GM23248 (cell line): ENCODE measurements at regions not wholly inside any gene's neighbourhood (a gene's known extent, or its start where the extent isn't known, plus 50 kb on each side); places are given as distances from the start of the nearest gene placed in this dataset.
A peak's percentile ranks its signal among the peaks of the same experiment; 100 is the strongest.

Source experiments
- DNase-seq: peaks from one replicate; pipeline ENCODE4 v3.0.0-alpha.2; 2015
- H2AFZ ChIP-seq: fragments of 200-600 bp; sonication (generic); 2 replicates; pipeline ENCODE4 v1.6.1; 2016; ENCODE audit warnings: antibody characterized with exemption
- H3F3A ChIP-seq: fragments of 200-600 bp; sonication (generic); 2 replicates; pipeline ENCODE4 v1.6.1; 2016; ENCODE audit warnings: mild to moderate bottlenecking, antibody characterized with exemption, mixed run types; ENCODE audit not compliant: insufficient read depth
- H3K27ac ChIP-seq: fragments of 200-600 bp; sonication (generic); 2 replicates; pipeline ENCODE4 v1.5.1; 2016; ENCODE audit warnings: mild to moderate bottlenecking
- H3K27me3 ChIP-seq: fragments of 200-600 bp; sonication (generic); replicated peaks from 2 replicates; pipeline ENCODE4 v1.6.1; 2016; ENCODE audit warnings: mild to moderate bottlenecking; ENCODE audit not compliant: insufficient read depth
- H3K36me3 ChIP-seq: fragments of 200-600 bp; sonication (generic); 2 replicates; pipeline ENCODE4 v1.6.1; 2016; ENCODE audit warnings: low read depth, mild to moderate bottlenecking
- H3K4me1 ChIP-seq: fragments of 200-600 bp; sonication (generic); 2 replicates; pipeline ENCODE4 v1.6.1; 2016; ENCODE audit warnings: mild to moderate bottlenecking; ENCODE audit not compliant: insufficient read depth
- H3K4me2 ChIP-seq: fragments of 200-600 bp; sonication (generic); one replicate; pipeline ENCODE4 v1.6.1; 2016; ENCODE audit warnings: mild to moderate bottlenecking; ENCODE audit not compliant: unreplicated experiment
- H3K4me3 ChIP-seq: fragments of 200-600 bp; sonication (generic); 2 replicates; pipeline ENCODE4 v1.5.1; 2016; ENCODE audit warnings: mild to moderate bottlenecking
- H3K79me2 ChIP-seq: fragments of 200-600 bp; sonication (generic); 2 replicates; pipeline ENCODE4 v1.6.1; 2016; ENCODE audit warnings: mild to moderate bottlenecking; ENCODE audit not compliant: insufficient read depth
- H3K9ac ChIP-seq: fragments of 200-600 bp; sonication (generic); 2 replicates; pipeline ENCODE4 v1.6.1; 2016; ENCODE audit warnings: mild to moderate bottlenecking
- H3K9me2 ChIP-seq: fragments of 200-600 bp; sonication (generic); 2 replicates; pipeline ENCODE4 v1.6.1; 2016; ENCODE audit warnings: mixed run types, mild to moderate bottlenecking, moderate library complexity; ENCODE audit not compliant: insufficient read depth
- H3K9me3 ChIP-seq: fragments of 200-600 bp; sonication (generic); one replicate; pipeline ENCODE4 v1.6.1; 2017; ENCODE audit warnings: low read depth
- H4K20me1 ChIP-seq: fragments of 200-600 bp; sonication (generic); 2 replicates; pipeline ENCODE4 v1.6.0; 2016; ENCODE audit not compliant: insufficient read depth
- EZH2 ChIP-seq: fragments of 200-600 bp; sonication (generic); IDR thresholded peaks from 2 replicates; pipeline ENCODE4 v1.6.1; 2018; ENCODE audit warnings: antibody characterized with exemption, mild to moderate bottlenecking; ENCODE audit not compliant: insufficient read depth, poor library complexity, severe bottlenecking
- EZH2phosphoT487 ChIP-seq: fragments of 200-600 bp; sonication (generic); IDR thresholded peaks from 2 replicates; pipeline ENCODE4 v1.6.1; 2018; ENCODE audit warnings: antibody characterized with exemption, moderate library complexity, mild to moderate bottlenecking, low read depth; ENCODE audit not compliant: insufficient read depth
- WGBS, 2 experiments: methylation state at CpG; one replicate each; pipeline ENCODE4 v1.1.6; 2015 to 2017; ENCODE audit warnings: low lambda C conversion rate in 2 of 2, low coverage in 1 of 2; ENCODE audit errors: missing lambda C conversion rate in 2 of 2; 5-methylcytosine and 5-hydroxymethylcytosine counted together
- in situ Hi-C: fragments of 300-500 bp; cut with MboI; formaldehyde crosslinking; loops from 2 replicates; pipeline ENCODE4 v1.15.0; 2020

DNA sequence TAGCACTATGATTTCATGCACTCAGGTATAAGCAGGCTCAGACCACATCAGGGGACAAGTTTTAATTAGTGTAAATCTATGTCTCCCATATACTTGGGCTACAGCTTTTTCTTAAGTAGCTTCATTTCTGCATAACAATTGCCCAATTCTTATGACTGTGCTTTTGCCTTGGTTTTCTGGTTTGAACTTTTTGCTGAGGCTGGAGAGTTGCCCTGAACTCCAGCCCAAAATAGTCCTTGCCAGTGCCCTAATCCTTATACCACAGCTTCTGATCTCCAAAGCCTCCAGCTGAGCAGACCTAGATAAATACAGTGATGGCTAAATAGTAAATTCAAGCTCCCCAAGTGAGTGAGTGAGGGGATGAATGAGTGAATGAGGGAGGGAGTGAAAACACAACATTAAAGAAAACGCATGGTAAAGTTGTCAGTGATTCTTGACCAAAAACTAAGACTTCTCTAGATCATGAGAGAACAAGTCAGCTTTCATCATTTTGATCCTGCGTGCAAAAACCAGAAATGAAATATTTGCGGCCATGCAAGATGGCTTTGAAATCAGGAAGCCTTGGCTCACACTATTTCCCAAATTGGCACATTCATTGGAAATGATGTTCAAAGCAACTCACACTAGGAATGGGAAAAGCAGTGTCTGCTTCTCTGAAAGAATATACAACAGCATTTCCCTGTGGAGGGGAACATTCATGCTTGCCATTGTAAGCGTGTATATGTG is 437.1 kb upstream of the CTSO start:
- WGBS, 2 experiments, result 24 to 28% methylated on average over 4 of the region's 4 CpGs
- Histone ChIP-seq H3K36me3 (no peaks in the 10 kb centered on the region), H3K27me3 (no peaks in the 10 kb centered on the region), H3K4me2 (peak overlapping the region; percentile 66), H3K9ac (0 out of 2 replicates have a peak overlapping the region, but pooled peaks have one; percentile 17), H3F3A (peaks cover 22% of the 10 kb centered on the region; the same call in 1 of the 2 replicates), H3K9me3 (no peaks in the 10 kb centered on the region), H3K27ac (peak overlapping the region; percentile 70), H3K79me2 (no peaks in the 10 kb centered on the region), H4K20me1 (no peaks in the 10 kb centered on the region), H3K4me1 (peaks cover 41% of the 10 kb centered on the region), H2AFZ (peak overlapping the region; percentile 32), H3K4me3 (peak overlapping the region; percentile 30; the same call in 1 of the 2 replicates), H3K9me2 (no peaks in the 10 kb centered on the region)
- peak; percentile 72 for DNase-seq
- TF ChIP-seq EZH2 (no peak), EZH2phosphoT487 (no peak)
- in situ Hi-C loops, result no loop called here

DNA sequence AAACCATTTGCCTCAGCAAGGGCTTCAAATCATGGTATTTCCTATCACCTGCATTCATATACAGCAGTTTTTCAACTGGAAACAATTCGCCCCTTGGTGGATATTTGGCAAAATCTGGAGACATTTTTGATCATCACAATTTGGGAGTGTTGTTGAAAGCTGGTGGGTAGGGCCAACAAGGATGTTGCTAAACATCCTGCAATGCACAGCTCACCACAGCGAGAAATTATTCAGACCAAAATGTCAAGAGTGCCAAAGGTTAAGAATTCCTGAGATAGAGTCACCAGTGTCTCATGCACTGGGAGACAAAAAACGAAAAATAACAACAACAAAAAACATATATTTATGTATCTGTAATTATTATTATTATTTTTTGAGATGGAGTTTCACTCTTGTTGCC is 435.2 kb upstream of the CTSO start:
- Histone ChIP-seq H3K9ac (no peak overlapping the region), H3K79me2 (no peaks in the 10 kb centered on the region), H3F3A (peaks cover 22% of the 10 kb centered on the region; the same call in 1 of the 2 replicates), H3K9me3 (no peaks in the 10 kb centered on the region), H2AFZ (no peak overlapping the region), H3K4me3 (no peak overlapping the region), H4K20me1 (no peaks in the 10 kb centered on the region), H3K4me1 (peaks cover 41% of the 10 kb centered on the region), H3K36me3 (no peaks in the 10 kb centered on the region), H3K9me2 (no peaks in the 10 kb centered on the region), H3K27me3 (no peaks in the 10 kb centered on the region), H3K27ac (no peak overlapping the region), H3K4me2 (peak overlapping the region; percentile 26)
- 41 to 61% methylated on average over 3 of the region's 3 CpGs for WGBS, 2 experiments
- peak; percentile 60 for DNase-seq
- TF ChIP-seq EZH2phosphoT487, result no peak
- in situ Hi-C loops, result no loop called here

- DNase-seq, result peak; percentile 43
- Histone ChIP-seq H3K36me3 (no peaks in the 10 kb centered on the region), H3F3A (peaks cover 15% of the 10 kb centered on the region), H3K79me2 (no peaks in the 10 kb centered on the region), H3K9ac (no peak overlapping the region), H3K4me2 (peak overlapping the region; percentile 36), H3K4me1 (peaks cover 23% of the 10 kb centered on the region), H3K27ac (no peak overlapping the region), H4K20me1 (no peaks in the 10 kb centered on the region), H3K9me3 (no peaks in the 10 kb centered on the region), H2AFZ (no peak overlapping the region), H3K27me3 (no peaks in the 10 kb centered on the region), H3K4me3 (no peak overlapping the region), H3K9me2 (no peaks in the 10 kb centered on the region)
- TF ChIP-seq EZH2 (no peak), EZH2phosphoT487 (no peak)
- in situ Hi-C loops, result no loop called here
- 81 to 83% methylated on average over 8 of the region's 8 CpGs for WGBS, 2 experiments
Observed at GRCh38 chr4:156378033-156378665, 424.5 kb upstream of the CTSO start.

DNA sequence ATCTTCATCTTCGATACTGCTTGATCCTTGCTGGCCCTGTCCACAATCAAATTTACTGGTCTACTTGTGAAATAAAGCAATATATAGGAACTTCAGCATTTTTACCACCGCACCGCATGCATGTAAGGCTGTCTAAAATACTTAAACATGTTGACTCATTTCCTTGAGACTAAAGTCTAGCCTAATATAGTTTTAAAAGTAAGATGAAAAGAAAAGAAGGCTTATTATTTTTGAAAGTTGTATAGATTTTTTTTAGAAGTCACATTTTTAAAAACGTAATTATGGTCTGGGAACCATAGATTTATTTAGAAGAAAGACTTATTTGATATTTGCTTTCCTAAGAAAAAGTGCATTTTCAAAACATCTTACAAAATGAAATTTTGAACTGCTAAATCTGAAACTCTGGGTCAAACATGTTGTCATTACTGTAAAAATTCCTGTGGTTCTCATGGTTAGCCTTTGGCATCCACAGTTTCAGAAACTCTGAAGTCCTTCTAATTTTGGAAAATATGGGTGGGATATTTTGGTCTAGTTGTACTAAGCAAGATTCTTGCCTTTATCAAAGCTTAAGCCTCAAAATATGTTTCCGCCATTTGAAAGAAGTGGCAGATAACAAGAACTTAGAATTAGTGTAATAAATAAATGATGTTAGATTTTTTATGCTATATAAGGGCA is 423.5 kb upstream of the CTSO start:
- H3K9ac ChIP-seq, result no peak overlapping the region
- in situ Hi-C loops, result no loop called here
- H3K4me3 ChIP-seq, result 0 out of 2 replicates have a peak overlapping the region, but pooled peaks have one; percentile 5
- no peaks in the 10 kb centered on the region for H4K20me1 ChIP-seq
- peak overlapping the region; percentile 36 for H3K4me2 ChIP-seq
- TF ChIP-seq EZH2phosphoT487, result no peak
- no peak for TF ChIP-seq EZH2
- H3K9me2 ChIP-seq, result no peaks in the 10 kb centered on the region
- H3K27me3 ChIP-seq, result no peaks in the 10 kb centered on the region
- 84 to 86% methylated on average over 5 of the region's 5 CpGs for WGBS, 2 experiments
- peaks cover 23% of the 10 kb centered on the region for H3K4me1 ChIP-seq
- H3K79me2 ChIP-seq, result no peaks in the 10 kb centered on the region
- peak overlapping the region; percentile 30; the same call in 1 of the 2 replicates for H3K27ac ChIP-seq
- peak; percentile 64 for DNase-seq
- H3K36me3 ChIP-seq, result no peaks in the 10 kb centered on the region
- no peaks in the 10 kb centered on the region for H3K9me3 ChIP-seq
- peaks cover 15% of the 10 kb centered on the region for H3F3A ChIP-seq
- 0 out of 2 replicates have a peak overlapping the region, but pooled peaks have one; percentile 7 for H2AFZ ChIP-seq
